ENCODE measurements at regions not wholly inside any gene's neighbourhood (a gene's known extent, or its start where the extent isn't known, plus 50 kb on each side); places are given as distances from the start of the nearest gene placed in this dataset.
"Not testable (repeated sequence)": the region's sequence is repeated elsewhere in the genome, so short reads cannot be mapped to it uniquely, and the experiment has no call there.

- DNase-seq (ENCODE audit: low spot score), result no peak
Observed at GRCh38 chr18:62442391-62442790, 80.4 kb upstream of the ZCCHC2 start.

GRCh38 chr18:62445386-62445917 lies 77.4 kb upstream of the ZCCHC2 start:
- no peak for DNase-seq (ENCODE audit: low spot score)

- DNase-seq (ENCODE audit: low spot score), result no peak
Observed at GRCh38 chr18:62446511-62446910, 76.3 kb upstream of the ZCCHC2 start.

GRCh38 chr18:62447652-62448051 lies 75.2 kb upstream of the ZCCHC2 start:
- no peak for DNase-seq (ENCODE audit: low spot score)

- no peak for DNase-seq (ENCODE audit: low spot score)
Observed at GRCh38 chr18:62448426-62448825, 74.4 kb upstream of the ZCCHC2 start.

GRCh38 chr18:62449490-62450104 lies 73.2 kb upstream of the ZCCHC2 start:
- no peak for DNase-seq (ENCODE audit: low spot score)

- DNase-seq (ENCODE audit: low spot score), result no peak
Observed at GRCh38 chr18:62450175-62450545, 72.7 kb upstream of the ZCCHC2 start.

- DNase-seq (ENCODE audit: low spot score), result peak; percentile 99
Observed at GRCh38 chr18:62450546-62451410, 72.0 kb upstream of the ZCCHC2 start.

- no peak for DNase-seq (ENCODE audit: low spot score)
Observed at GRCh38 chr18:62452280-62452831, 70.5 kb upstream of the ZCCHC2 start.

GRCh38 chr18:62453864-62454263 lies 69.0 kb upstream of the ZCCHC2 start:
- DNase-seq (ENCODE audit: low spot score), result no peak

GRCh38 chr18:62454527-62454926 lies 68.3 kb upstream of the ZCCHC2 start:
- DNase-seq (ENCODE audit: low spot score), result no peak

GRCh38 chr18:62455222-62455621 lies 67.6 kb upstream of the ZCCHC2 start:
- peak; percentile 48 for DNase-seq (ENCODE audit: low spot score)

GRCh38 chr18:62457877-62458276 lies 64.9 kb upstream of the ZCCHC2 start:
- no peak for DNase-seq (ENCODE audit: low spot score)

GRCh38 chr18:62458346-62458745 lies 64.5 kb upstream of the ZCCHC2 start:
- no peak for DNase-seq (ENCODE audit: low spot score)

- no peak for DNase-seq (ENCODE audit: low spot score)
Observed at GRCh38 chr18:62458868-62459716, 63.7 kb upstream of the ZCCHC2 start.

GRCh38 chr18:62460851-62461300 lies 61.9 kb upstream of the ZCCHC2 start:
- DNase-seq (ENCODE audit: low spot score), result no peak

- DNase-seq (ENCODE audit: low spot score), result no peak
Observed at GRCh38 chr18:62461591-62461990, 61.2 kb upstream of the ZCCHC2 start.

GRCh38 chr18:62464266-62464665 lies 58.6 kb upstream of the ZCCHC2 start:
- no peak for DNase-seq (ENCODE audit: low spot score)

- DNase-seq (ENCODE audit: low spot score), result not testable (repeated sequence)
Observed at GRCh38 chr18:62469131-62469530, 53.7 kb upstream of the ZCCHC2 start.

Data from kidney capillary endothelial cell (primary cell).